Hypothalamus (tissue), 51 donors: ENCODE measurements at regions not wholly inside any gene's neighbourhood (a gene's known extent, or its start where the extent isn't known, plus 50 kb on each side); places are given as distances from the start of the nearest gene placed in this dataset.
"Not testable (repeated sequence)": the region's sequence is repeated elsewhere in the genome, so short reads cannot be mapped to it uniquely, and the experiment has no call there.

Source experiments
- DNase-seq, 51 donors: peaks; one replicate each; lab custom pipeline; 2025; lab: John Stamatoyannopoulos, UW

GRCh38 chrX:122596998-122597397, 587.1 kb upstream of the GRIA3 start:
- DNase-seq, result no peak

- DNase-seq, result no peak
Measured at GRCh38 chrX:122622795-122623194, 561.3 kb upstream of the GRIA3 start.

DNA sequence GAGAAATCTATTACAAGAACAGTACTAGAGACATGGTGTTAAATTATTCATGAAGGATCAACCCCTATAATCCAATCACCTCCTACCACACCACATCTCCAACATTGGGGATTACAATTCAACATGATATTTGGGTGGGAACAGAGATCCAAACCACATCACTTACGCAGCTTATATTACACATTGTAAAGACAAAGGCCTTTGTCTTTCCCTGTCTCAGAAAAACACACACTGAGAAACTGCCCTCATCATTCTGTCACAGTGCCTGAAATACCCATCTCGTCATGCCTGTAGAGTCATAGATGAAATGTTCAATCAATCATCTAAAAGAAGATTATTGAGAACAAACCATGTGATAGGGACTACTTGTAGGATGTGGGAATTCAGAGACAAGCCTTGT, 558.8 kb upstream of the GRIA3 start:
- no peak for DNase-seq

GRCh38 chrX:122625821-122626220, 558.3 kb upstream of the GRIA3 start:
- DNase-seq, result no peak

DNA sequence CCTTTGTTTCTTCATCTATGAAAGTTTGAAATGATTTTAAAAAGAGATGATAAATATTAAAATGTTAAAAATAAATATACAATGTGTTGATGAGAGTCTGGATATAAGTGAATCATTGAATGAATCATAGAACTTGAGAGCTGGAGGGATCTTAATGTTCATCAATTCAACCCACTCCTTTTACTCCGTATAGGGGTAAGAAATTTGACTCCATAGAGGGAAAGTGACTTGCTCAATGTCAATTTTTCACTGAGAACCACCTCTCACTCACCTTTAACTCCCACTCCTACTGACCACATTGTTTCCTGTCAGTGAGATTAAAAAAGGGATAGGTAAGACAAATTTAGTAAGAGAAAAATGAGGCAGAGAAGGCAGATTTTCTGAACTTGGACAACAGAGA, 557.2 kb upstream of the GRIA3 start:
- DNase-seq, result no peak

DNA sequence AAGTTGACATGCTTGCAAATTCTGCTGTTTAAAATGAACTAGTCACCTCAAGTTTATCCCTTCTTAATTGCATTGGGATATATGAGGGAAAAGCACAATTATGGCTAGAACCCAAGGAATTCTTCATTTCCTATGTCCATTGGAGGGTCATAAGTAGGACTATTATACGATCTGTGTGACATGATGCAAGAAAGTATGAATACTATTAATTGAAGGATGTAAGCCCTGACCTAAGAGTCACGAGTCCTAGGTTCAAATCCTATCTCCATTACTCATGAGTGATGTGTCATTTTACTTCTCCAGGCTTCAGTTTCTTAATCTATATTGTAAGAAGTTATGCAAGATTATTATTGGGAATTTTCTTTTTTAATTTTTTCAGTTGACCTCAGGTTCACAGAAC, 542.9 kb upstream of the GRIA3 start:
- DNase-seq, result no peak

DNA sequence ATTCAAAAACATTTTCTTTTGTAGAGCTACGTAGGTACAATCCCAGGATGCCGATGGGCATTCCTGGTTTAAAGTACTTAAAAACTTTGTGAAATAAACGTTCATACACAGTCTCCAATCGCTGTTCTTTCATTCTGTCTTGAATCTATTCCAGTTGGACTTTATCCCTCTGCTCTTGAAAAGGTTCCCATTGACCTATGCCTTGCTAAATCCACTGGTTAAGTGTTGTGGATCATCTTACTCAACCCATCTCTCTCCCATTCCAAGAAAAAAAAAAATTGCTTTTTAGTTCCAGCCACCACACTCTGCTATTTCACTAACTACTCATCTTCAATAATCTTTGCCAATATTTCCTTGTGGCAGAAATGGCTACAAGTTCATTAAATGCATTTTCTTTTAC, 542.3 kb upstream of the GRIA3 start:
- DNase-seq, result no peak

DNA sequence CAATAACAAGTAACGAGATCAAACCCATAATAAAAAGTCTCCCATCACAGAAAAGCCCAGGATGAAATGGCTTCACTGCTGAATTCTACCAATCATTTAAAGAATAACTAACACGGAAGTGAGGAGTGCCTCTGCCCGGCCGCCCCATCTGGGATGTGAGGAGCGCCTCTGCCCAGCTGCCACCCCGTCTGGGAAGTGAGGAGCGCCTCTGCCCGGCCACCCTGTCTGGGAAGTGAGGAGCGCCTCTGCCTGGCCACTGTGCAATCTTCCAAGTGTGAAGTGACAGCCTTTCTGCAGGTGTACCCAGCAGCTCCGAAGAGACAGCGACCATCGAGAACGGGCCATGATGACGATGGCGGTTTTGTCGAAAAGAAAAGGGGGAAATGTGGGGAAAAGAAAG, 528.8 kb upstream of the GRIA3 start:
- DNase-seq, result not testable (repeated sequence)

GRCh38 chrX:122666601-122667000, 517.5 kb upstream of the GRIA3 start:
- no peak for DNase-seq

GRCh38 chrX:122667667-122668066, 516.4 kb upstream of the GRIA3 start:
- no peak for DNase-seq

- no peak for DNase-seq
Measured at GRCh38 chrX:122703762-122704161, 480.3 kb upstream of the GRIA3 start.

GRCh38 chrX:122739770-122740169, 444.3 kb upstream of the GRIA3 start:
- no peak for DNase-seq

GRCh38 chrX:122770581-122770980, 413.5 kb upstream of the GRIA3 start:
- DNase-seq, result no peak

GRCh38 chrX:122771933-122772332, 412.1 kb upstream of the GRIA3 start:
- no peak for DNase-seq

DNA sequence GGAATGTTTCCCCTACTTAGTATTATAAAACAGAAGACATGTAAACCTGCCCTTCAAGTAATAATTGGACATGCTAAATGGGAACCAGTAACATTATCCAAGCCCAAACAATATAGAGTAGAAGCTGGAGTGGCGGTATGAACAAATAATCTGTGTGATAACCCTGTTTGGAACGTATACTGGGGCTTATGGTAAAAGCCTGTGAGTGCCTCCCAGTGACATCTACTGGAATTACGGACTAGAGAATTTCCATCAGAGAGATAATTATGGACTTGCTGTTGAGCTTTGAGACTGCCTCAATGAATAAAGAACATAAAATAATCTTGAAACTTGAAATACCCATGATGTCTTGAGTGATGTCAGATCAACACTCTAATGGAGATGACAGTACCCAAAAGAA, 406.3 kb upstream of the GRIA3 start:
- DNase-seq, result no peak

- no peak for DNase-seq
Measured at GRCh38 chrX:122783918-122784317, 400.2 kb upstream of the GRIA3 start.

- DNase-seq, result no peak
Measured at GRCh38 chrX:122787231-122787630, 396.8 kb upstream of the GRIA3 start.

DNA sequence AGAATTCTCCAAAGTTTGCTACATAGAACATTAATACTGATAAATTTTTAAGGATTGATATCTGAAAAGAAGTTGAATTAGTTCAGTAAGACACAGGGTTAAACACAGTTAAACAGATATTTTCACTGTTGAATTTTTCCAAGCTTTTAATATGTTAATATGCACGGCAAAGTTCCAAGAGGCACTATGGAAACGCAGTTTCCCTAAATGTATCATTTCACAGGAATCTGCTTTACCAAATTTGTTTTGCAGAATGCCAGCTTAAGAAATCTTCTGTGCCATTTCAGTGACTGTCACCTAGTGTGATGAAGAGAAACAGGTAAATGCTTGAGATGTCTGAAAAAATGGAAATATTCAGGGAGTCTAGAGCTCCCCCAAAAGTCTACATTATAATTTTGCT, 395.9 kb upstream of the GRIA3 start:
- DNase-seq, result no peak

GRCh38 chrX:122790376-122791095, 393.5 kb upstream of the GRIA3 start:
- no peak for DNase-seq

DNA sequence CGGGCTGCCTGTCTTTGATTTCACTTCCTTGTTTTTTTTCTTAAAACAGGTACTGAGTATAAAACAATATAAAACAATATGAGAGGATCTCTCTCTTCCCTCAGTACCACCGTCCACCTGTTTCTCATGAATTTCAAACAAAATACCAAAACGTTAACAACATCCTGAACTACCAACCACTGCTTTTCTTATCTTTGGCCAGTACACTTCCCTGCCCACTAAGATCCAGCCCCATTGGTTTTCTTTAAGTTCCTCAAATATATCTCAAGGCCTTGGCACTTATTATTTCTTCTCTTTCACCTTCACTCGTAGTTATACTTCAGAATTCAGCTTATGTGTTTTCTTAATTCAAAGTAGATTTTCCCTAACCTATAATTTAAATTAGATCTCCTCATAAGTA, 370.2 kb upstream of the GRIA3 start:
- DNase-seq, result no peak

- DNase-seq, result no peak
Measured at GRCh38 chrX:122816288-122816687, 367.8 kb upstream of the GRIA3 start.

- DNase-seq, result no peak
Measured at GRCh38 chrX:122817321-122817955, 366.6 kb upstream of the GRIA3 start.

DNA sequence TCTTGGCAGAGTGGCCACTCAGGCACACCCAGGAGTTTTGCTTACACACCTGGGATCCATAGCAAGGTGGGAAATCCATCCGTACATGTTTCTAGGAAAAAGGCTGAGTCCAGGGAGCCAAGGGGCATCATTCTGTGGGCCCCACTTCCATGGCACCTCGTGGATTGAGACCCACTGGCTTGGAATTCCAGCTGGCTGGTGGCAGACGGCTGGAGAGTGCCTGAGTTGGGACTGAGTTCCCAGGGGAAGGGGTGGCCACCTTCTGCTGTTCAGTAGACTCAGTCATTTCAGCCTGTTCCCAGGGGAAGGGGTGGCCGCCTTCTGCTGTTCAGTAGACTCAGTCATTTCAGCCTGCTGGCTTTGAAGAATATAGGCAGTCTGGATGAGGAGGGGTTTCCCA, 366.0 kb upstream of the GRIA3 start:
- no peak for DNase-seq
